AG04449 (cell line): ENCODE measurements at regions not wholly inside any gene's neighbourhood (a gene's known extent, or its start where the extent isn't known, plus 50 kb on each side); places are given as distances from the start of the nearest gene placed in this dataset.
"Not testable (repeated sequence)": the region's sequence is repeated elsewhere in the genome, so short reads cannot be mapped to it uniquely, and the experiment has no call there.

Source experiments
- CTCF ChIA-PET: fragments of 350-600 bp; formaldehyde crosslinking; extraction: SDS; loops from one replicate; lab custom pipeline; 2021; ENCODE audit warnings: antibody characterized with exemption; lab: Yijun Ruan, JAX
- POLR2A ChIA-PET: fragments of 400-600, 350-600 bp; formaldehyde crosslinking; extraction: SDS; loops from one replicate; lab custom pipeline; 2020; ENCODE audit warnings: antibody characterized with exemption, inconsistent platforms; lab: Yijun Ruan, JAX
- DNase-seq: peaks from one replicate; pipeline ENCODE4 v3.0.0-alpha.2; 2010; ENCODE audit warnings: low read depth, low spot score
- H3K4me3 ChIP-seq: 2 replicates; pipeline ENCODE4 v1.5.1; 2011; ENCODE audit warnings: low read depth, mild to moderate bottlenecking, control low read depth, low read length
- TF ChIP-seq, protein P1 (sequence below): IDR thresholded peaks from one replicate; pipeline ENCODE4 v1.5.1; 2011; ENCODE audit warnings: mild to moderate bottlenecking, moderate library complexity, low read length, control low read depth, inconsistent platforms; ENCODE audit not compliant: insufficient read depth; ENCODE audit errors: missing control alignments

DNA sequence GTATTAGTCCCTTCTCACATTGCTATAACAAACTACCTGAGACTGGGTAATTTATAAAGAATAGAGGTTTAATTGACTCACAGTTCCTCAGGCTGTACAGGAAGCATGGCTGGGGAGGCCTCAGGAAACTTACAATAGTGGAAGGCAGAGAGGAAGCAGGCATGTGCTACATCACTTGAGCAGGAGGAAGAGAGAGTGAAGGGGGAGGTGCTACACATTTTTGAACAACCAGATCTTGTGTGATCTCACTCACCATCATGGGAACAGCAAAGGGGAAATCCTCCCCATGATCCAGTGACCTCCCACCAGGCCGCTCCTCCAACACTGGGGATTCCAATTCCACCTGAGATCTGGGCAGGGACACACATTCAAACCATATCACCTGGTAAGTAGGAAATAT is 630.6 kb downstream of the QKI start:
- ChIA-PET POLR2A (no interaction called here), CTCF (no interaction called here)
- no peak overlapping the region for H3K4me3 ChIP-seq
- DNase-seq, result no peak
- TF ChIP-seq, protein P1, sequence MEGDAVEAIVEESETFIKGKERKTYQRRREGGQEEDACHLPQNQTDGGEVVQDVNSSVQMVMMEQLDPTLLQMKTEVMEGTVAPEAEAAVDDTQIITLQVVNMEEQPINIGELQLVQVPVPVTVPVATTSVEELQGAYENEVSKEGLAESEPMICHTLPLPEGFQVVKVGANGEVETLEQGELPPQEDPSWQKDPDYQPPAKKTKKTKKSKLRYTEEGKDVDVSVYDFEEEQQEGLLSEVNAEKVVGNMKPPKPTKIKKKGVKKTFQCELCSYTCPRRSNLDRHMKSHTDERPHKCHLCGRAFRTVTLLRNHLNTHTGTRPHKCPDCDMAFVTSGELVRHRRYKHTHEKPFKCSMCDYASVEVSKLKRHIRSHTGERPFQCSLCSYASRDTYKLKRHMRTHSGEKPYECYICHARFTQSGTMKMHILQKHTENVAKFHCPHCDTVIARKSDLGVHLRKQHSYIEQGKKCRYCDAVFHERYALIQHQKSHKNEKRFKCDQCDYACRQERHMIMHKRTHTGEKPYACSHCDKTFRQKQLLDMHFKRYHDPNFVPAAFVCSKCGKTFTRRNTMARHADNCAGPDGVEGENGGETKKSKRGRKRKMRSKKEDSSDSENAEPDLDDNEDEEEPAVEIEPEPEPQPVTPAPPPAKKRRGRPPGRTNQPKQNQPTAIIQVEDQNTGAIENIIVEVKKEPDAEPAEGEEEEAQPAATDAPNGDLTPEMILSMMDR, result no peak

DNA sequence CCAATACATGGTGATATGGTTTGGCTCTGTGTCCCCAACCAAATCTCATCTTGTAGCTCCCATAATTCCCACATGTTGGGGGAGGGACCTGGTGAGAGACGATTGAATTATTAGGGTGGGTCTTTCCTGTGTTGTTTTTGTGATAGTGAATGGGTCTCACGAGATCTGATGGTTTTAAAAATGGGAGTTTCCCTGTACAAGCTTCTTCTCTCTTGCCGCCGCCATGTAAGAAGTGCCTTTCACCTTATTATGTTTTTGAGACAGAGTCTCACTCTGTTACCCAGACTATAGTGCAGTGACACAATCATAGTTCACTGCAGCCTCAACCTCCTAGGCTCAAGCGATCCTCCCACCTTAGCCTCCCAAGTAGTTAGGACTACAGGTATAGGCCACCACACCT is 629.1 kb downstream of the QKI start:
- CTCF ChIA-PET, POLR2A ChIA-PET, H3K4me3 ChIP-seq, DNase-seq: not testable (repeated sequence)

DNA sequence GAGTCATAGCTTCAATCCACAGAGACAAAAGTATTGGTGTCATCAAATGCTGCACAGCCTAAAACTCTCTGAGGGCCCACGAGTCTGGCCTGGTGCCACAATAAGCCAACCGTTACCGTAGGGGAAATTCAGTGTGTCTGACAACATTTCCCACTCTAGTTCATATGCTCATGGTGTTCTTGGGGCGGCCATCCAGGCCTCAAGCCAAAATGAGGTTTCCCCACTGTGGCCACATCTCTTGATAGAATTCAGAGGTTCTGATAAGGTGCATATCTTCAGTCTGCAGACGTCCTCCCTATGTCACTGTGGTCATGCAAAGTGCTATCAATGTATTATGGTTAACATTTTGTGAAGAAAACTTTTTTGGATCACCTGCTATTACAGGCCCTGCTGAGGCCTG is 627.7 kb downstream of the QKI start:
- CTCF ChIA-PET, result no interaction called here
- TF ChIP-seq, protein P1, result no peak
- H3K4me3 ChIP-seq, result no peak overlapping the region
- POLR2A ChIA-PET, result no interaction called here
- DNase-seq, result no peak

DNA sequence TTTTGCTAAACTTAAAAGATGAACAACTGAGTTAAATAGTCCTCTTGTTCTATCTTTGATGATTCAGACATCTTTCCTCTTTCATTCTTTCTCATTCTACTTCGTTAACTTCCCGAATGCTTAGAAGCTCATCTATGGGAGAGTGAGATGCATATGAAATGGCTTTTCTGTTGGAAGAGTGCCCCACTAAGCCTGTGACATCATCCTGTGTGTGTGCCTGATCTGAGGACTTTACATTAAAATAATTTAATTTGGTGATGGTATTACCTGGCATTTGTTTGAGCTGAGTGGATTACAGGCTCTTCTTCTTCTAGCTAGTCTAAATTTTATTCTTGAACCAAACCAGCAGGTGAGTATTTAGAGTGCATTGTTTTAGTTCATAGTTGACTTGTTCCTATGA is 626.5 kb downstream of the QKI start:
- ChIA-PET CTCF (no interaction called here), POLR2A (no interaction called here)
- DNase-seq, result no peak
- no peak overlapping the region for H3K4me3 ChIP-seq
- TF ChIP-seq, protein P1, result no peak

DNA sequence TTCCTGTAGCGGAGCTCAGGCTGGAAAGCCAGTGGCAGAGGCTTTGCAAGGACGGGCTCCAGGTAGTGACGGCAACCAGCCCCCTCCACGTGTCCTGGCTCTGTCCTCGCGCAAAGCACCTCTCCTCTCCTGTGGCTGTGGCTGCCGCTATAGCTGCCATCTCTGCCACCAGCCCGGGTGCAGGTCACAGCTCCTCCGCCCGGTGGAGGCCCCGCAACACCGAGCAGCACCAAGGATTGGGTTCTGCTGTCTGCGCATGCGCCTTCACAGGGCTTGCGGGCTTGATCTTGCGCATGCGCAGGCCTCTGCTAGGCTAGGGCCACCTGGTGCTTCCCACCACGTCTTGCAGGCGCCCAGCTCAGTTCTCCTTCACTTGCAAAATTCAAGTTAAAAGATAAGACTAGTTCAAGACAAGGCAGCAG is 625.4 kb downstream of the QKI start:
- no peak overlapping the region for H3K4me3 ChIP-seq
- no peak for DNase-seq
- TF ChIP-seq, protein P1, result no peak
- CTCF ChIA-PET, result no interaction called here
- POLR2A ChIA-PET, result no interaction called here

DNA sequence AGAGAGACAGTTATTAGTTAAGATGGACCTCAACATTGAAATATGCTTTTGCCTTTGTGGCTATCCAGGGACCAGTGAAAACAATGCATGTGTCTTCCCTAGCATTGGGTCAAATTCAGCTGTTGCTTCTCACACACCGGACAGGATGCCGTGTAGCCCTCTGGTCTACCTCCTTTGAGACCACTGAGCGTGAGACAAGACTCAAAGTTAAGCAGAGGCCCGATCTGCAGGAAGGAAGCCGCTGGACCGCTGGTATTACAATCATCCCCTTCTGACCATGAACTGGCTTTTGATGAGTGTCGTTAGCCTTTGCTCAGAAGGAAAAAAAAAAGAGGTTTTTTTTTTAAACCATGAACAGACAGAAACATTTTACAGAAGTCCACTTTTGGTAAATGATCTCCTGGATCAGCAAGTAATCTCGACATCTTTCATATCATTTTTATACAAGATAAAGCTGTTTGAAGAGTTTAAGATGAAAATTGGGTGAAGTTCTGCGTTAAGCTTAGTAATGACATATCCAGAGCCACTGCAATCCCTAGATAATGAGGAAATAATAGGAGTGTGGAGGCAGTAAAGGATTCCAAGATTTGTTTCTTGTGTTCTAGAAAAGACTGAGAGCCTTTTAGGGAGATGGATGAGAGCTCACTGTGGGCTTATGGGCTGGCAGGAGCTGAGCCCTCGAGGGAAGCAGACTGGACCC is 622.8 kb downstream of the QKI start:
- POLR2A ChIA-PET, result no interaction called here
- no peak for DNase-seq
- TF ChIP-seq, protein P1, result no peak
- H3K4me3 ChIP-seq, result no peak overlapping the region
- CTCF ChIA-PET, result no interaction called here

DNA sequence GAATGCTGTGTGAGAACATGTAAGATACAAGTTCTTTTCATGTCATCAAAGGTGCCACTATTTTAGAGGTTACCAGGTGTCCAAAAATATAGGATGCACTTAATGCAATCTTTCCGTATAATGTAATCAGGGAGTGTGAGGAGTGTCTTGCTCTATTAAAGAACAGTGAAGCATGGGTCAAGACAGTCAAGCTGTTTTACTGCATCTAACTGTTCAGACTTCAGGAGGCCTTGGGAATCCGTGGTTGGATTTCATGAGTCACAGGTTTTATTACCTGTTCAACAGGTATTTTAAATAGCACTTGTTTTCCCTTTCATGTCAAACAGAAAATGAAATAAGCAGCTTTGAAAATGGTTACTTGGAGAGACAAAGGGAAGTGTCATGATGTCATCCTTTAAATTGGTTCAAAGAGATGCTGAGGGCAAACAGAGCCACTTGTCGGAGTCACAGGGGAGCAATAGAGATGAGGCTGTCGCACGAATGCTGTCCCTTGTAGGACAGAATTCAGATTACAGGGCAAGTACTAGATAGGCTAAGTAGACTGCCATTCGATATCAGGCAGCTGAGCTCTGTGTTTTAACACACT is 621.5 kb downstream of the QKI start:
- CTCF ChIA-PET, result no interaction called here
- TF ChIP-seq, protein P1, result no peak
- H3K4me3 ChIP-seq, result no peak overlapping the region
- DNase-seq, result no peak
- POLR2A ChIA-PET, result no interaction called here
